ENCODE measurements at regions not wholly inside any gene's neighbourhood (a gene's known extent, or its start where the extent isn't known, plus 50 kb on each side); places are given as distances from the start of the nearest gene placed in this dataset.
A peak's percentile ranks its signal among the peaks of the same experiment; 100 is the strongest.

DNA sequence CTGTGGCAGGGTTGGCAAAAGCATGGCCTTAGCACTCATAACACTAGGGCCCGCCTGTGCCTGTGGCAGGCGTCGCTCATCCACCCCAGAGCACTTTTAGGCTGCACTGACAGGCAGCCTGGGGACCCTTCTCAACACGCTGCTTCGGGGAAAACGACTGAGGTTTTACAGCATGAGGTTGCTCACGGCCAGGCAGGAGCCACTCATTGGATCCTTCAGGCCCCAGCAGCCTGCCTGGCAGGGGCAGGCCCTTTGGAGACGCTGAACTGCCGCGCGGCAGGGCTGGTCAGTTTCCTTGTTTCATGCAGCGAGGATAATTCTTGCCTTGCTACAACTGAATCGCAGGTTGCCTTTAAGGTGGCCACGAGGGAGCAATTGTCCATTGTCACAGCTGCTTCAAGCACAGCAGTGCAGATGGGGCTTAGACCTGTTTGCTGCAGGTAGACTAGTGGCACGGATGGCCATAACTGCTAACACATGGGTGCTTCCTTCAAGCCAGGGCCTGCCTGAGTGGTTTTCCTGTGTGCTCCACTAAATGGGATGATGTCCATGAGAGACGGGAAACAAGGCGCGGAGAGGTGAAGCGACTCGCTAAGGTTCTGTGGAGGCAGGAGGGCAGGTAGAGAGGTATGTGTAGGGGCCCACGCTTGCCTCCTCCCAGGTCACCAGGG, 49.9 kb upstream of the HS6ST1 start:
- DNase-seq (ENCODE audit: low read depth in 2 of 2) = no peak

GRCh38 chr2:128369108-128369555, 50.5 kb upstream of the HS6ST1 start:
- no peak for DNase-seq (ENCODE audit: low read depth in 2 of 2)

GRCh38 chr2:128369602-128370467, 51.2 kb upstream of the HS6ST1 start:
- DNase-seq (ENCODE audit: low read depth in 2 of 2) = no peak

- no peak for DNase-seq (ENCODE audit: low read depth in 2 of 2)
These were observed 52.0 kb upstream of the HS6ST1 start for GRCh38 chr2:128370468-128371247.

- DNase-seq (ENCODE audit: low read depth in 2 of 2) = no peak
These were observed 52.6 kb upstream of the HS6ST1 start for GRCh38 chr2:128371248-128371630.

DNA sequence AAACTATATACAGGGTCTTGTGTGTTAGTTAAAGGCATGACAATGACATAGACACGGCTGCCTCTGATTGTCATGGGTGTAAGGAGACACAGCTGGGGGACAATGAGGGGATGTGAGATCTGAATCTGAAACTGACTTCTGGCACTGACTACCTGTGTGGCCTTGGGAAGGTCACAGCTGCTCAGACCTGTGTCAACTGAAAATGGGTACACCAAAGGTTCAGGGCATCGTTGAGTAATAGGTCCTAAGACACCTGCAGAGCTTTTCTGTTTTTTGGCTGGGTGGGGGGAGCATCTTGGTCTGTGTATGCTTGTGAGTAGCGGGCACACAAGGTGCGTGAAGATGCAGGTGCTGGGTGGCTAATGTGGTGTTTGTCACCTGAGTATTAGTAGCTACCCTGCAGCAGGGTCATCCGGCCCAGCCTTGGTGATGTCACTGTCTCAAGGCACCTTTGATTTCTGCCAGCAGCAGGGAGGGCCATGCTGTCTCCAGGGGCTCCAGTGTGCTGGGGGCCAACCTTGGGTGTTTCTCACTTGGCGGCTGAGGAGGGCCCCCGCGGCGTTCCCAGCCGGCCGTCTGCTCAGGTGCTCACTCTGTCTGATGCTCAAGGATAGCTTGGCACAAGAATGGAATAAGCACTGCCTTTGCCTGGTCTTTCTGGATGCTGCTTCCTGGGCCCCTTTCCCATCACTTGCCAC, 53.1 kb upstream of the HS6ST1 start:
- no peak for DNase-seq (ENCODE audit: low read depth in 2 of 2)

- DNase-seq (ENCODE audit: low read depth in 2 of 2) = no peak
These were observed 54.1 kb upstream of the HS6ST1 start for GRCh38 chr2:128372621-128373341.

GRCh38 chr2:128373451-128374000, 54.9 kb upstream of the HS6ST1 start:
- no peak for DNase-seq (ENCODE audit: low read depth in 2 of 2)

DNA sequence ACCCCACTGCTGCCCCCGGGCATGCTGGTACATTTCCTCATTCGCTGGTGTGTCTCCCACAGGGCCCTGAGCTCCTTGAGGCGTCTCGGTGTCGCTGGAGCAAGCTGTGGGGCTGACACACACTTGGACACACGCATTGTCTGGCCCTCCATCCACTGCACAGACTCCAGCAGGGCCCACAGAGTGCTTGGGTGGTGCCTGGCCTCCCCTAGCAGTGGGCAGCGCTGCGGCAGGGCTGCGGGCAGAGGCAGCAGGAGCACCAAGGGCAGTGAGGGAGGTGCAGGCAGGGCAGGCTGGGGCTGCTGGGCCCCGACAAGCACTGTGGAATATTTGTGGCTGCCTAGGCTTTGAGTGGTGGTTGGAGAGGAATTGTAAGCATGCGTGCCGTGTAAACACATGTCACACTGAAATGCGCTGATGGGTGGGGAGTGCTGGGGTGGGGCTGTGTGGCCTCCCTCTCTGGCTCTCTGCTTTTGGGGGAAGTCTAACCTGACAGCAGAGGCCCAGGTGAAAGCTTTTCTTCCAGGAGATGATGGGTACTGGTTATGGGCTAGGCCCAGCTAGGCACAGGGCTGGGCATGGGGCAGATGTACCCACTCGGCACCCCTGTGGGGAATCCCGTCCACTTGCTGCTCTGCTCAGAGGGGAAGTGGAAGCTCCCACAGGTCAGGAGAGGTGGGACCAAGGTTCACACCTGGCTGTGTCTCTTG, 55.5 kb upstream of the HS6ST1 start:
- peak; percentile 79 to 81 for DNase-seq (ENCODE audit: low read depth in 2 of 2)

GRCh38 chr2:128374711-128375413, 56.2 kb upstream of the HS6ST1 start:
- no peak for DNase-seq (ENCODE audit: low read depth in 2 of 2)

DNA sequence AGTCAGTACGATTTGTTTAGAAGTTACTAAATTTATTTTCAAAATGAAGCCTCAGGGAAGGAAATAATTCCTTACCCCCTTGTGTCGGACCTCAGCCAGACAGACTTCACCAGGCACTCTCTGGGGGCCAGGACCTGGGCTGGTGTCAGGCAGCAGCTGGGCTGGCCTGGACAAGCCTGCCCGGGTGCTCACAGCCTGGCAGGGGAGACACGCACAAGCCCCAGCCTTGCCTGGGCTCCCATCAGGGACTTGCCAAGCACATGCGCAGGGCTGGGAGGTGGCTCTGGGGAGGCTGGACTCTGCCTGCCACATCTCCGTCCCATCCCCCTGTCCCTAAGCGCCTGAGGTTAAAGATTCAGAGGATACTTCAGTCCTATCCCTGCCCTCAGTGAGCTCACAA, 56.8 kb upstream of the HS6ST1 start:
- DNase-seq (ENCODE audit: low read depth in 2 of 2) = no peak

DNA sequence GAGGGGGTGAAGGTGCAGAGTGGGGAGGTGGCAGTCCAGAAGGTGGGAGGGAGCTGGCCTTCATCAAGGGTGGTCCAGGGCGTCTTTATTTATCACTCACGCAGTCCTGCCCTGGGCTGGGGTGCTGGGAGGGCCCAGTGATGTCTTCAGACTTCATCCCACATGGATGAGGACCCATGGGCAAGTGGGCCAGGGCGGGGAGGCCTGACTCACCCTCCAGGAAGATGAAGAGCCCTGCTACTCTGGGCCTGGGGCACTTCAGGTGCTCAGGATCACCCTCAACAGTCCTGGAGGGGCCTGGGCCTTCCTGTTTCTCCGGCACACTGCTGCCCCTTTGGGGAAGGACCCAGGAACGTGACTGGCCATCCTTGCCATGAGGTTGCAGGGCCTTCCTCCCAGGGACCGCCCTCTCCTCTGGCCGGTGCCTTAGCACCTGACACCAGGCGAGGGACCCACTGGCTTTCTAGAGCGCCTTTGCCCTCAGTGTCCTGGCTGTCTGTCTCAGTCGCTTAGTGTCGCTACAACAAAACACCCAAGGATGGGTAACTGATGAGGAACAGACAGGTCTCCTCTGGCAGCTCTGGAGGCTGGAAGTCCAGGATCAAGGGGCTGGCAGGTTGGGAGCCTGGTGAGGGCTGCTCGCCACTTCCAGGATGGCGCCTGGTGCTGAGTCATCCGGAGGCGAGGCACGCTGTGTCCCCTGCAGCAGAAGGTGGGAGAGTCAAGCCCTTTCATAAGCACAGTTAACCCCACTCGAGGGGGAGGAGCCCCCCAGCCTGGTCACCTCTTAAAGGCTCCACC, 57.8 kb upstream of the HS6ST1 start:
- no peak for DNase-seq (ENCODE audit: low read depth in 2 of 2)

DNA sequence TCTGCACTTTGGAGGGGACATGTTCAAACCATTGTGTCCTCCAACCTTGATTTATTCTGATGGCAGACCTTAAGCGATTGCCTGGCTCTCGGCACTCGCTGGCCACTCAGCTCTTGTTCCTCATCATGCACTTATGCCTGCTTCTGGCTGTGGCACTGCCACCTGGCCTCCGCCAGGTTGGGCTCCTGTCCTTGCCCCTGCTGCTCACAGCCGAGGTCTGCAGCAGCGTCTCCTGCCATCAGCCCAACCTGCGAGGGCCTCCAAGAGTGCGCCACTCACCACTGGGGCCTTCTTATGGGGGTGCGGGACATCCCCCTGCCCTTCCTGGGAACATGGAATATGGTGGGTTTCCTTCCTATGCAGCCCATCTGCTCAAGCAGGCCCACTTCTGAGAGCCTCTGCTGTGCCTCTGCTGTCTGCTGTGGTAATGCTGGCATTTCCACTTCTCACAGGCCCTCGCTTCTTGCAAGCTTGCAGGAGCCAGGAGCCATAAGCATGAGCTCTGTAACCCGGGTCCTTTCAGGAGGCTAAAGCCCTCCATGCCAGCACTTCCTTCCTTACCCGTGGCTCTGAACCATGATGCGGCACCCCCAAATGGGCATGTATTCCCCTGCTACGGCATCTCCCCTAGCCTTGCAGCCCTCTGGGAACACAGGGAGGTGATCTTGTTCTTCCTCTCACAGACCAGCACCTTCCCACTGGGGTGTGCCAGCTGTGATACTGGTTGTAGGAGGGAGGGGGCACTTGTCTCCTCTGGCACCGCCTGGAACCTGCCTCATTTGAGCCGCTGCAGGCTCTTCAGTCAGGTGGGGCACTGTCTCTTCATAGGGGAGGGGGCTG, 58.6 kb upstream of the HS6ST1 start:
- no peak for DNase-seq (ENCODE audit: low read depth in 2 of 2)

- DNase-seq (ENCODE audit: low read depth in 2 of 2) = no peak
These were observed 59.8 kb upstream of the HS6ST1 start for GRCh38 chr2:128378231-128379020.

DNA sequence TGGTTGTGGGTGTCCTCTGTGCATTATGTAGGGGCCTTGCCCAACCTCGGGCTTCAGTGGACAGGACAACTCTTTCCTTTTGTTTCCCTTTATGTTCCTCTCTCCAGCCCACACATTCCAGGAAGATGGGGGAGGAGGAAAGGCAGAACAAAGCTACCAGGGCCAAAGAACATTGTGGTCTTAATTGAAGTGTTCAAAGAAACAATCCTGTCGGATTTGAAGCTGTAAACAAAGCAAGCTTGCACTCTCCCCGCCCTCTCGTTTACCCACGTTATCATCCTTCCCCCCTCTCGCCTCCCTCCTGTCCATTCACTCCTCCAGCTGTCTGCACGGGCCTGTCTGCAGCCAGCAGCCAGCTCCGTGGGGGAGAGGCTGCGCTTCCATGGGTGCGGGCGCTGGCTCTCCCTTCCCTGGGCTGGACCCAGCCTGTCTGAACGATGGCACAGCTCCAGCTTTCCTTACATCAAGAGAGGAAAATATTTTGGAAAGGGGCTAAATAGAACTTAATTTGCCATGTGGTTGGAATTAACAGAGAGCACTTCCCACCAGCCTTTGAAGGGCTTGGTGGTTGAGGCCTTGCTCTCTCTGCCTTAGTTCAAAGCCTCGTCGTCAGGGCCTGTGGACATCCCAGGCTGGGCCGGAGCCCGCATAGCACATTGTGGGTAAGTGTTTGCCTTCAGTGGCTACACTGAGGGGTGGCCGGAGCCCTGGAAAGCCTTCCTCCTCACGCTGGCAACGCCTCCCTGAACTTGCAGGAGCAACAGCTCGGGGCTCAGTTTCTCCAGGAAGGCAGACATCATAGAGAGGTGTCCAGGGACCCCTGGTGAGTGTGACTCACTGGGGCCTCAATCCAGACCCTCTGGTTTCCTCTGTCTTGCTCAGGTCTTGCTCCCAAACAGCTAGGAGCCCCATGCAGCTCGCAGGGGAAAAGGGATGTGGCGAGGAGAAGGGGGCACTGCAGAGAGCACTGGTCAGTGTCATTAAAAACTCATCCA, 60.6 kb upstream of the HS6ST1 start:
- DNase-seq (ENCODE audit: low read depth in 2 of 2) = peak; percentile 93 to 94

Measured in fibroblast of skin of left biceps (primary cell).